CD1c-positive myeloid dendritic cell (primary cell): ENCODE measurements at regions not wholly inside any gene's neighbourhood (a gene's known extent, or its start where the extent isn't known, plus 50 kb on each side); places are given as distances from the start of the nearest gene placed in this dataset.

Experiments used
- DNase-seq: peaks from one replicate; pipeline ENCODE4 v3.0.0-alpha.2; 2016; ENCODE audit errors: extremely low spot score

DNA sequence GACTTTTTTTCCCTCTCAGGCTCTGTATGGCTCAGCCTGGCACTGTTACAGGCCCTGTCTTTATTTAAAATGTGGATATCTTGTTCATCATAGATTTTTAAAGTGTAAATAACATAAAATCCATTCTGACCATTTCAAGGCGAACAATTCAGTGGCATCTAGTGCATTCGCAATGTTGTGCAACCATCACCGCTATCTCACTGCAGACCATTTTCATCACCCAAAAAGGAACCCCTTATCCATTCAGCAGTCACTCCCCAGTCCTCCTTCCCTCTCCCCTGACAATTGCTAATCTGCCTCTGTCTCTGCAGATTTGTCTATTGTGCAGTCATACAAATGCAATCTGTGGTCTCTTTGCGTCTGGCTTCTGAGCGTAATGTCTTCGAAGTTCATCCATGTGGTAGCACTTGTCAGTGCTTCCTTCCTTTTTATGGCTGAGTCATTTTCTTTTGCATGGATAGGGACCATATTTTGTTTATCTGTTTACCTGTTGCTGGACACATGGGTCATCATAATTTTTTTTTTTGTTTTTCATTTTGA is 148.8 kb upstream of the LHX5 start:
- DNase-seq = no peak

DNA sequence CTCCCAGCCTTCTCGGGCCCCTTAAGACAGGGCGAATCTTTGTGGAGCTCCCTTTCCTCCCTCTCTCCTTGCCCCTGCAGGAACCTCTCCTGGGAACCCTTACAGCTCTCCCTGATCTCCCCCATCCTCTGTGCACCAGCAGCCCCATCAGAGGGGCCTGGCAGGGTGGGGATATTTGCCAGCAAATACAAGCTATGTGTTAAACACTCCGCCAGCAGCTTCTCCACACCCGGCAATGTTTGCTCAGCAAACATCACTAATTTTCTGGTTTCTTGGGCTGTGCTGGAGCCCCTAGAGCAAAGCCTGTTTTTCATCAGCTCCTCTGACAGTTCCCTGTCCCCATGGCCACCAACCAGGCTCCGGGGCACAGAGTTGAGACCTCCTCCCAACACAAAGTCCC is 147.5 kb upstream of the LHX5 start:
- DNase-seq = no peak

DNA sequence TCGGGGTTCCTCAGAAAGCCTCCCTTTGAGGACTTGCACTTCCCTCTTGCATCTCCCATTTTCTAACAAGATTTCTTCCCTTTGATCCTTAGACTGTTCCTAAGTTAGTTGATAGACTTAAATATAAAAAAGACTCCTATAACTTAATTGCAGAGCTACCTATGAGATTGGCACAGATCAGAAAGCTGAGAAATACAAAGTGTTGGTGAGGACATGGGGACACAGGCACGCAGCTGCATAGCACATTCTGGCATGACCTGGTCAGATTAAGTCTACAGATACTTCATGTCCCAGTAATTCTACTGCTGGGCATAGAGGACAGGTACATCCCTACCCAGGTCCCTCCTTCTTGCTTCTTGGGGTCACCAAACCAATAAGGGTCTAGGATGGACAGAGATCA is 141.7 kb upstream of the LHX5 start:
- no peak for DNase-seq

DNA sequence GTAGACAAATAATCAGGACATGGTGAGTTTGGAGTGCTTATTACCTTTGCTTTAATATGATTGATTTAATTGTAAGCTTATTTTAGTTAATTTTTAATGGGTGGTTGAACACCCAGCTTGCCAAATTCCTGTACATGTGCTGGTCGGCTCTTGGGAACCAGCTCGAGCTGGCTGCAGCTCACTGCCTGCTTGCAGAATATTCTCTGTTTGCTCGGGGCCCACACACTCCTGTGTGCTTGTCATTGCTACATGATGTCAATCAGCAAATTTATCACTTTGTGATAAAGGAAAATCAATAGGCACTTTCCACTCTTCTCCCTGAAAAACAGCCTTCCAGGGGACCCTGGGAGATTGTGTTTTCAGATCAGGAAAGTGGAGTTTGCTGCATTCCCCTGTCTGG is 141.1 kb upstream of the LHX5 start:
- DNase-seq = no peak

DNA sequence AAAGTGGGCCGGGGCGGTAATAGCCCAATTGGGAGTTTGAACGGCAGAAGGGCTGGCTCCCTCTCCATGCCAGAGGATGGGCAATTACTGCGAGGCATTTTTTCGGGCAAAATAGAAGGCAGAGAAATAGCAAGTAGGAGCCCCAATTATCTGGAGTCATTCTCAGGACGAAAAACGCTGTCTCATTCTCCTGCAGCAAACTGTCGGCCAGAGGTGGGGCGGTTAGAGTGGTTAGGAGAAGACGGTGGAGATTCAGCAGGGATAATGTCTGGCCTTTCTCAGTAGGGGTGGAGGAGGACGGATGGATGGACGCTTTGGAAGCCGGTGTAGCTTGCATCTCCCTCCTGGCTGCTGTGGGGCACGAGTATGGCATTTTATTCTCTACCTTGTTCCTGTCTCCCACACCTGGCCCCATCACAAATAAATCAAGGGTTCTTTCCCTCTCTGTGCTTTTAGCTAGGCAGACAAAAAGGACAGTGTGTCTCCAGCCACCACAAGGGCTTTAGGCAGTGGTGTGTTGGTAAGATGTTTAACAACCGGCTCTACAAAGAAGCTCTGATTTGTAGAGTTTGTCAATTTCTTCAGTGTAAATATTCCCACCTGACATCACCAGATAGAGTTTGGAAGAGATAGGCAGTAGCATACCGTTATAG is 140.5 kb upstream of the LHX5 start:
- no peak for DNase-seq

DNA sequence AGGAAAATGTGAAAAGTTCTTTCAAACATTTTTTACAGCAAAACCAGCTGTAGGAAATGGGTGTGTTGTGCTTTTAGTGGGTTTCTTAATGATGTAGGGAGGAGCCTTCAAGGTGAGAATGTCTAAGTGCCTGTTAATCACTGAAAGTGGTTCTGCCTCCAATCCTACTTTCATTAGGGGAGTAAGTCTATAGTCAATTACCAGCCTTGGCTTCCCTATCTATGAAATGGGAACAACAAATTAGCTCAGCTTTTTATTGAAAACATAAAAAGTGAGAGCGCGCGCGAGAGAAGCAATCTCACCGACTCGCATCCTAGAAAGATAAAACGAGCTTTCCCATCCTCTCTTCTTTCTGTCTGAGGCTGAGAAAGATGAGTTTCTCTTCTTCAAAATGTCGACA is 140.0 kb upstream of the LHX5 start:
- DNase-seq = no peak

DNA sequence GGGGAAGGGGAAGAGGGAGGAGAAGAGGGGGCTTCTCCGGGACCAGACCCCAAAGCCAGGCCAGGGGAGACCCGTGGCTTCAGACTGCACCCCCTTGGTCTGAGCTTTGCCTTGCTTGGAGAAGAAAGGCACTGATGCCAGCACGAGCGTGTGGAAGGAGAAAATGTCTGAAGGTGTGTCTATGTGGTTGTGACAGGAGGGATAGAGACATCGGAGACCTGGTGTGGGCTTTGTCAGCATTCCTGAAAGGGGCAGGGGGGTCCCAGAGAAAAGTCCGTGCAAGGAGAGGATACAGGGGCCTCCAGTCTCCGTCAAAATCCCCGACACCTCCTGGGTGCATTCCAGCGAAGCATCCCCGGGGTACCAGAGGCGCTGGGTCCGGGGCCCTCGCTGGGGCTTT is 139.0 kb upstream of the LHX5 start:
- no peak for DNase-seq

DNA sequence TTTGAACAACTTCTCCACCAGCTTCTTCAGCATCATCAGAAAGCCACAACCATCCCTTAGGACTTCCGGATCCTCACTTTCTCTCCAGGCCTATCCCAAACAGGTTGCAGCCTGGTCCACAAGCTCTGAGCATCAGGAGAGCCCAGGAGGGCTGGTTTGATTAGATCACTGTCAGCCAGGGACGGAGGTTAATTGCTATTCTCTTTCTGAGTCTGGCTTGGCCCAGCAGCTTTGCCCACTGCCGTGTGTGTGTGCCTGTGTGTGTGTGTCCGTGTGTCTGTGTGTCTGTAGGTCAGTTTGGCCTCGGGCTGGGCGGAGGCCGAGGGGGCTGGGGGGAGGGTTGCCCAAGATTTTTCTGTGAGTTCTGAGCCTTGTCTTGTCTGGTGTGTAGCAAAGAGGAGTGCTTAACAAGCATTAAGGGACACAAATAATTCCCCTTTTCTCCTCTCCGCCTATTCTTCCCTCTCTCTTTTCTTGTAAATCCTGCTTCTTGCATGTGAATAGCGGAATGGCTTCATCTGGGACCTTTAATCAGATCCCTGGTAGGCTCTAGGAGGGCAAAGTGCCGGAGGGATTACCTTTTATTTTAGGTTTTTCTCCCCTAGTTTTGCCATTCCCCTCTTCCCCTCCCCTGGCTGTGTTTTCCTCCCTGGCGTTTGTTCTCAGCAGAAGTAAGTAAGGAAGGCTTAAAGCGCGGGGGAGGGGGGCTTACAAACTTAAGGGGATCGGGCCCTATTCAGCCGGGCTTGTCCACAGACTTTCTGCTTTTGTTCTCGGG is 138.2 kb upstream of the LHX5 start:
- no peak for DNase-seq

DNA sequence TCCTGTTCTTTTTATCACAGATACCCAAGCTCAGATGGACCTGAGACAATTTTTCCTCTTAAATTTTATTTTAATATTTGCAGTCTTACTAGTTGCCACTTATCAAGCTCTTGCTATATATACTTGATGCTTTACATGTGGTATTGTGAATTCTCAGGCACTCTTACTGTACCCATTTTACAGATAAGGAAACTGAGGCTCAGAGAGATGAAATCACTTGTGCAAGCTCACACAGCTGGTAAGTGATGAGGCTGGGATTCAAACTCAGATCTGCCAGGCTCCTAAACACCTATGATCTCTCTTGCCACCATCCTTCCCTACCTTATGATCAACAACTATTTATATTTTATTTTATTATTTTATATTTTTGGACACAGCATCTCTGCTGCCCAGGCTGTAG is 133.0 kb upstream of the LHX5 start:
- DNase-seq = no peak

DNA sequence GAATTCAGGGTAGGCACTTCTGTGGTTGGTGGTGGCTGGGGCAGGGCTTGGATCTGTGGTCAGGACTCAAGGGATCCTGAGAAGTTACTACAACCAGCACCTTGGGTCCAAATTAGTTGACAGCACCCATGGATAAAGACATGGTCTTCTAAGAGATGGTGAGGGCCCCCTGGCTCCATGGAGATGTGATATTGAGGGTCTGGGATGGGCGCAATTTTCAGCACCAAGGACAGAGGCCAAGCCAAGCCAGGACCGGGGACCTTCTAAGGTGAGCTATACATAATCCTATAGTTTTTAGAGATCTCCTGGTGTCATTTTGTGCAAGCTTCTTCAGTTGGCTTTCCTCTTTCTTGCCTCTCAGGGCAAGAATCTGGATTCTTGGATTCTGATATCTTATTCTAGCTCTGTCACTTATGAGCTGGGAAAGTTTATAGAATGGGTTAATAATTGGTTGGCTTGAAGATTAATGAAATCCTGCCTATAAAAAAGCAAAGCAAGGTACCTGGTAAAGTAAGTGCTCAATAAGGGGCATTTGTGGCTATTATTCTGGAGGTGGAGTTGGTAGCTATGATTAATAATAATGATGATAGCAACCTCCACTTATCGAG is 130.1 kb upstream of the LHX5 start:
- no peak for DNase-seq

DNA sequence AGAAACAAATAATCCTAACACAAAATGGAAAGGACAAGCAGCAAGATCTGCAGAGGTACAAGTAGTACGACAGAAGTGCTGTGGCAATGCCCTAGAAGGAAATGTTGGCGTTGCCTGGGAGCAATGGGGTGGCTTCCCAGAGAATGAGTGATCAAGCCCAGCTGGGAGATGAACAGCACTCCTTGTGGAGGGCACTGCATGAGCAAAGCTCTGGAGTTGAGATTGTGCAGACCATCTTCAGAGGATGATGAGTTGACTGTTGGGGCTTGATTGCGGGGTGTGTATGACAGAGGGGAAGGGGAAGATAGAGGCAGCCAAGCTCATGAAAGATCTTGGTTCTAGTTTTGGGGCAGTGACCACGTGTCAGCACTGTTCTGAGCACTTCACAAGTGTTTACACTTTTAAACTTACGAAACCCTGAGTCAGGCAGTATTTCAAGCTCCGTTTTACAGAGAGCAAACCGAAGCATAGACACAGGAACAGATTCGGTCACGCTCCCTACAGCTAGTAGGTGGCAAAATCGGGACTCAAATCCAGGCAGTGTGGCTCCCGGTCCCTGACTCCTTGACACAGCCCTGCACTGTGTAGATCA is 127.2 kb upstream of the LHX5 start:
- no peak for DNase-seq

DNA sequence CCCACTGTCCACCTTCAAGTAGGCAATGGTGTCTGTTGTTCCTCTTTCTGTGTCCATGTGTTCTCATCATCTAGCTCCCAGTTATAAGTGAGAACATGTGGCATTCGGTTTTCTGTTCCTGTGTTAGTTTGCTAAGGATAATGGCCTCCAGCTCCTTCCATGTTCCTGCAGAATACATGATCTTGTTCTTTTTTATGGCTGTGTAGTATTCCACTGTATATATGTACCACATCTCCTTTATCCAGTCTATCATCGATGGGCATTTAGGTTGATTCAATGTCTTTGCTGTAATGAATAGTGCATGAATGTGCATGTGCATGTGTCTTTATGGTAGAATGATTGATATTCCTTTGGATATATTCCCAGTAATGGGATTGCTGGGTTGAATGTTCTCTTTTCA is 123.3 kb upstream of the LHX5 start:
- DNase-seq = no peak

DNA sequence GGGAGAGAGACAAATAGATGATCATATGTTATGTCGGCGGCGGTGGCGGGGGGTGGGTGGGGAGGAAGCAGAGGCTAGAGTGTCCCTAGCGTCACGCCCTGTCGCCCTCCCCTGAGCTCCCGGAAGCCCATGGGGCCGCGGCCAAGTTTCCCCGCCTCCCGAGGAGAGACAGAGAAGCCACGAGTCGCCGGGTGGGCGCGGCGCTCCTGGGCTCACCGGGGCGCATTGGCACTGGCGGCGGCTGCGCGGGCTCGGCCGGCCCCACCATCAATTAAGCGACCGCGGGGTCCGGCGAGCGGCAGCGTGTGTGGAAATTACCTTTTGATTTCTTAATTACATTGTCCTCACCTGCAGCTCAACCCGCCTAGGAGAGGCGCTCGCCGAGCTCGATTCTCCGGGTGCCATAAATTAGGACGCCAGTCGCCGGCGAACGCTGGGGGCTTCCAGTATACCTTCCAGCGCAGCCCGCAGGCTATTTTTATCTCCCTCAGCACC is 119.9 kb upstream of the LHX5 start:
- peak; percentile 45 for DNase-seq

DNA sequence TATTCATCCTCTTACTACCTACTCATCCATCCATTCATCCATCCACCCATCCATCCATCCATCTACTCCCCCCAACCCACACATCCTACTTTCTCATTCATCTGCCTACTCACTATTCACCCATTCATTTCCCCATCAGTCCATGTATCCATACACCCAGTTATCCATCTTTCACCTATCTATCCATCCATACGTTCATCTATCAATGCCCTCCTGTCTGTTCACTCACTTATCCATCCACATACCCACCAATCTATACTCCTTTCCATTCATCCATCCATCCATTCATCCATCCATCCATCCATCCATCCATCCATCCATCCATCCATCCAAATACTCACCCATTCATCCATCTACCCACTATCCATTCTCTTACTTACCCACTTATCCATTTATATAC is 117.8 kb upstream of the LHX5 start:
- no peak for DNase-seq

DNA sequence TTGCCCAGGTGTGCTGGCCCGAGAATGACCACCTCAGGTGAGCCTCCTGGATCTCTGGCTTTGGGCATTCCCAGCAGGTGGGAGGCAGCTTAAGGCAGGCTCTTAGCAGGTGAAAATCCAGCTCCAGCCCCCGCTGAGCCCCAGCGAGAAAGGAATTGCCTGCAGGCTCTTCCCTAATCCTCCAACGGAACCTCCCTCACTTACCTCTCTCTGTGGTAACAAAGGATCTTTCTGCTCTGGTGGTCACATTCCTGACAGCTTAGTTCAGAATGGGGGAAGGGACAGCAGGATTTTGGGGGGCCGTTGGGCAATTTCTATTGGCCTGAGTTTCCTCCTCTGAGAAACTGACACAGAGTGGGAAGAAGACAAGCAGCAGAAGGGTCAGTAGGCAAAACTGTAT is 116.0 kb upstream of the LHX5 start:
- DNase-seq = no peak

DNA sequence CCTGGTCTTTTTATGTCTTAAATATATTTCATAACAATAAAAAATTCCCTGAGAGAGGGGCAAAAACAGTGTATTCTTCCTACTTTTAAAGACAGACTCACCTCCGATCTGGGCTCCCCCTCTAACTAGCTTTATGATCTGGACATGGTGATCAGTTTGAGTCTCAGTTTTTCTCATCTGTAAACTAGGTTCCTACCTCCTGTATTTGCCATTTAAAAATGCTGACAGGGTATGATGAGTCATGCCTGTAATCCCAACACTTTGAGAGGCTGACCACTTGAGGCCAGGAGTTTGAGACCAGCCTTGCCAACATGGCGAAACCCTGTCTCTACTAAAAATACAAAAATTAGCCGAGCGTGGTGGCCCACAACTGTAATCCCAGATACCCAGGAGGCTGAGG is 114.8 kb upstream of the LHX5 start:
- no peak for DNase-seq

DNA sequence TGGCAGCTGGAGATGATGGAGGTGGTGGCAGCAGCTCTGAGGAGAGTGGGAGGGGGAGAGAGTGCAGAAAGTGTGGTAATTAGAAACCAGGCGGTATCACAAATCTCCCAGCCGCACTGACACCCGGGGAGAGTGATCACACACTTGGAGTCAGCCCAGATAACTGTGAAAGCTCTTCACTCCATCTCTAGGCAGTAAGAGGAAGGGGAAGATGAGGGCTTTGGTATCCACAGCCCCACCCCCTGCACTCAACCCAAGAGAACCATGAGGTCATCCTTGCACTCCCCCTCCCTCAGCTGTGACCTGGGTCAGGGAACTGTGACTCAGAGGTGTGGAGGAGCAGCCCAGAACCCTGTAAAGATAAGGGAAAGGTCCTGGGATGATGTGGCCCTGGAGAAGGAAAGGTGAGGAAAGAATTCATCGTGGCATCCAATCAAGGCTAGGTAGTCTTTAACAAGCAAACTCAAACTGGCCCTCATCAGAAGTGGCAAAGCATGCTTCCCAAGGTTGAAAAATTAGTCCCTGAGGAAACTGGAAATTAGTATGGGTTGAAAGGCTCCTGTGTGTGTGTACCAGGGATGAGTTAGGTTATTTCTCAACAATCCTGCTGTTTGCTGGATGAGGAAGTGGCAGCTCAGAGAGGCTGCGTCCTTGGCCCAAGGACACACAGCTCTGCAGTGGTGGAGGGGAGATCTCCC is 111.0 kb upstream of the LHX5 start:
- DNase-seq = no peak

DNA sequence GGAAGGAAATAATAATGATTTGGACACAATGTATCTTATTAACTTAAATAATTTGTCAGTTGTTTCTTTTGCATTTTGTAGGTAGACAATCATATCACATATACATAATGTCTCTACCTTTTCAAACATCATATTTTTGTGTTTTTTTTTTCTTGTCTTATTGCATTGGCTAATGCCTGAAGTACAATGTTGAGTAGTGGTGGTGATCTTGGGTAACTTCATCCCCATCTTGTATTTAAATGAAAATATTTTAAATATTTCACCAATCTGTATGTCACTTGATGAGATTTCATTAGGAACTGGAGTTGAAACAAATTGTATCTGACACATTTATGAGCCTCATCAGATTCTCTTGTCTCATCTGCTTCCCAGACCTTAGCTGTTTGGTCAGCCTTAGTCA is 109.7 kb upstream of the LHX5 start:
- DNase-seq = no peak

DNA sequence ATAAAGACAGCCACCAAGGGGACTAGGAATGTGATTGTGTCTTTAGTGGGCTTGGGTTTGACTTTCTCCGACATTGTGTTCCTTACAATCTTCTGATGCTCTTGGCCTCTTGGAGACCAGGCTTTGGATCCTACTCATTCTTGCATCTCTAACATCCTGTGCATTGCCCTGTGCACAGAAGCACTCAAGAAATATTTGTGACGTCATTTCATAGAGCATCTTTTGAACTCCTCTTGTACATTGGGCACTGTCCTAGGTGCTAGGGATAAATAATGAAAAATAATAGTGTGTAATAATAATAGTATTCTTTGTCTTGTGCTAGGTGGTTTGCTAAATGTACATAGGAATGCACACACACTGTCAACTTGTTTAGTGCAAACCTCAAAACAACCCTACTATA is 108.8 kb upstream of the LHX5 start:
- no peak for DNase-seq

DNA sequence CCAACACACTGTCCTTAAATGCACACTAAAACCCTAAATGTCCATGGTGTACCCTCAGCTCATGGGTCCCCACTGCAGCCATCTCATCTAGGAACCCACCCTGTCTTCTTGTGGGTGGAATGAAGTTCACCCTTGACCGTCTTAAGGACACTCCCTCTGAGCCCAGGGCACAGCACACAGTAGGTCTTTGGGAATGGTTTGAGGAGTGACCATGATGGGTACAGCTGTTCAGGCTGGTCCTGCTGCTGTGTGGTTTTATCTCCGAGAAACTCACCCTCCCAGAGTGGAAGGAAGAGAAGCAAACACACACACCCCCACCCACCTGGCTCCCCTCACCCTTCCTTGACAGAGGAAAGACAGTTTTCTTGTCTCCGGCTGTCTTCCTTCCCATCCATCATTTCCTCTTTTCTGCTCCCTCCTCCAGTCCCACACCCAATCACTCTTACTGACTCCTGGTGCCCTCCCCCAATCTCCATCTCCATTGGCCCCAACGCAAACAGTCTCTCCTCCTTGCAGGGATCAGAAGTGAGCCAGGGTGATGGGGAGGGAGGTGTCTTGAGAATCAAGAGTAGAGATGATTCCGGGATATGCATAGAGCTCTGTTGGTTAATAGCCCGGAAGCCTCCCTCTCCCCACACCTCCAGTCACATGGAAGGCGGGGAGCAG is 105.9 kb upstream of the LHX5 start:
- DNase-seq = no peak

DNA sequence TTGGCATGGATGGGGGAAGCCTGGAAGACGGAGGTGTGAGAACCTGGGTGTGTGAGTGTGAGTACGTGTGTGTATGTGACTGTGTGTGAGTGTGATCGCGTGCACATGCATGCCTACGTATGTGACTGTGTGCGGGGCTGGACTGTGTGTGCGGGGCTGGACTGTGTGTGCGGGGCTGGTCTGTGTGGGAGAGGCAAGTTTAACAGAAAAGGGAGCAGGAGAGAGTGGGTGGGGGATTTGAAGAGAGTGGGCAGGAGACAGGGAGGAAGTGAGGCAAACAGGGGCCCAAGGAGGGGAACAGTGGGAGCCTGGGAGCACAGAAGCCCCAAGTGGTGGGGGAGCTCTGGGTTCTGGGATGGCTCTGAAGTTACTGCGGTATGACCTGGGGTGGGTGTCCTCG is 103.7 kb upstream of the LHX5 start:
- DNase-seq = no peak
